GM19240 (cell line): ENCODE measurements at regions not wholly inside any gene's neighbourhood (a gene's known extent, or its start where the extent isn't known, plus 50 kb on each side); places are given as distances from the start of the nearest gene placed in this dataset.

Experiments
- DNase-seq: peaks from one replicate; pipeline ENCODE4 v3.0.0; 2011; ENCODE audit warnings: low spot score; ENCODE audit not compliant: insufficient read length

GRCh38 chr6:87938287-87938686 lies 109.4 kb upstream of the SPACA1 start:
- DNase-seq, result no peak

GRCh38 chr6:87936065-87936464 lies 111.6 kb upstream of the SPACA1 start:
- DNase-seq, result no peak

- no peak for DNase-seq
These were observed 112.4 kb upstream of the SPACA1 start for GRCh38 chr6:87935196-87935595.

- no peak for DNase-seq
These were observed 115.3 kb upstream of the SPACA1 start for GRCh38 chr6:87932361-87932760.

GRCh38 chr6:87929843-87930288 lies 117.8 kb upstream of the SPACA1 start:
- DNase-seq, result peak; percentile 69

GRCh38 chr6:87926687-87927086 lies 121.0 kb upstream of the SPACA1 start:
- no peak for DNase-seq

- no peak for DNase-seq
These were observed 121.6 kb upstream of the SPACA1 start for GRCh38 chr6:87926072-87926471.

GRCh38 chr6:87925373-87926060 lies 122.1 kb upstream of the SPACA1 start:
- no peak for DNase-seq

- no peak for DNase-seq
These were observed 124.1 kb upstream of the SPACA1 start for GRCh38 chr6:87923389-87924050.

GRCh38 chr6:87922947-87923330 lies 124.7 kb upstream of the SPACA1 start:
- no peak for DNase-seq

- no peak for DNase-seq
These were observed 125.3 kb upstream of the SPACA1 start for GRCh38 chr6:87922196-87922946.

GRCh38 chr6:87921034-87921433 lies 126.6 kb upstream of the SPACA1 start:
- DNase-seq, result no peak

GRCh38 chr6:87920245-87920644 lies 127.4 kb upstream of the SPACA1 start:
- no peak for DNase-seq

GRCh38 chr6:87919416-87919815 lies 128.2 kb upstream of the SPACA1 start:
- no peak for DNase-seq

GRCh38 chr6:87919001-87919400 lies 128.6 kb upstream of the SPACA1 start:
- no peak for DNase-seq

- DNase-seq, result no peak
These were observed 129.1 kb upstream of the SPACA1 start for GRCh38 chr6:87918461-87918941.

GRCh38 chr6:87917886-87918285 lies 129.8 kb upstream of the SPACA1 start:
- DNase-seq, result no peak

- DNase-seq, result no peak
These were observed 131.2 kb upstream of the SPACA1 start for GRCh38 chr6:87916446-87916845.

- no peak for DNase-seq
These were observed 132.8 kb upstream of the SPACA1 start for GRCh38 chr6:87914637-87915395.

- DNase-seq, result no peak
These were observed 133.7 kb upstream of the SPACA1 start for GRCh38 chr6:87913974-87914373.

GRCh38 chr6:87912102-87912501 lies 135.5 kb upstream of the SPACA1 start:
- DNase-seq, result no peak

GRCh38 chr6:87909849-87910248 lies 137.8 kb upstream of the SPACA1 start:
- DNase-seq, result no peak
